Right lobe of liver (tissue), 4 donors: ENCODE measurements at regions not wholly inside any gene's neighbourhood (a gene's known extent, or its start where the extent isn't known, plus 50 kb on each side); places are given as distances from the start of the nearest gene placed in this dataset.

Source experiments
- CTCF ChIP-seq, 4 donors: fragments of 200-600 bp in 3 of 4; fragments of 450-650 bp in 1 of 4; IDR thresholded peaks; one replicate each; pipeline versions ENCODE4 v1.5.1 to v1.8.0; 2016 to 2022; ENCODE audit warnings: antibody characterized with exemption in 4 of 4, mild to moderate bottlenecking in 2 of 4
- POLR2A ChIP-seq: fragments of 450-650 bp; IDR thresholded peaks from one replicate; pipeline ENCODE4 v1.6.1; 2017; ENCODE audit warnings: antibody characterized with exemption, mild to moderate bottlenecking
- donor health status: DM: no; HTN: no; CAD: no.
- donor health status: DM: no; HTN: no; CAD: no.
- donor health status: DM: no; HTN: yes; CAD: no.

DNA sequence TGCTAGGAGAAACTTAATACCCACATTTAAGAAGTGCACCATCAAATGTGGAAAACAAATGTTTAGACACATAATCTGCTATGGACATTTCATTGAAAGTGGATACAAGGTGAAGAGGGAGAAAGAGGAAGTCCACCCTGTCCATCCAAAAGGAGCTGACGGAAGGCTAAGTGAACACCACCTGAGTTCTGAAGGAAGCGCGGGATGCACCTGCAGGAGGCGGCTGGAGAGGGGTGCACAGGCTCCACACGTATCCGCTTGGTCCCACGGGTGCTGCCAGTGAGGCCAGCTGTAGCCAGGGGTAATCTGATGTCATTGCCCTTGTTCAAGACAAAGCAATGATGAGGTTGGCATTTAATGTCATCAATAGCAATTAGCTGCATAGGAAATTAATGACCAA, 75.9 kb upstream of the TMEM18 start:
- no peak for TF ChIP-seq CTCF (IDR thresholded peaks at IDR 0.05)
- TF ChIP-seq POLR2A: no peak
